Muscle of leg (tissue), 3 donors: ENCODE measurements at regions not wholly inside any gene's neighbourhood (a gene's known extent, or its start where the extent isn't known, plus 50 kb on each side); places are given as distances from the start of the nearest gene placed in this dataset.

ENCODE experiments used
- DNase-seq: peaks from one replicate; pipeline ENCODE4 v3.0.0; 2013
- H3K27ac ChIP-seq: one replicate; pipeline ENCODE4 v1.5.1; 2013; ENCODE audit warnings: mild to moderate bottlenecking, low read length, control low read depth
- H3K27me3 ChIP-seq: one replicate; pipeline ENCODE4 v1.6.1; 2013; ENCODE audit warnings: low read length; ENCODE audit not compliant: control insufficient read depth, insufficient read depth
- H3K36me3 ChIP-seq: one replicate; pipeline ENCODE4 v1.6.1; 2013; ENCODE audit warnings: low read length; ENCODE audit not compliant: control insufficient read depth, insufficient read depth
- H3K4me1 ChIP-seq: one replicate; pipeline ENCODE4 v1.6.1; 2013; ENCODE audit warnings: low read length; ENCODE audit not compliant: control insufficient read depth, insufficient read depth
- H3K4me3 ChIP-seq: one replicate; pipeline ENCODE4 v1.5.1; 2013; ENCODE audit warnings: low read length, control low read depth
- H3K9me3 ChIP-seq: replicated peaks from 2 replicates; pipeline ENCODE4 v1.6.1; 2013; ENCODE audit warnings: low read depth, low read length; ENCODE audit not compliant: control insufficient read depth
- WGBS: methylation state at CpG from one replicate; pipeline ENCODE4 v1.1.5; 2013; ENCODE audit warnings: missing lambda C conversion rate; ENCODE audit not compliant: insufficient coverage; 5-methylcytosine and 5-hydroxymethylcytosine counted together

DNA sequence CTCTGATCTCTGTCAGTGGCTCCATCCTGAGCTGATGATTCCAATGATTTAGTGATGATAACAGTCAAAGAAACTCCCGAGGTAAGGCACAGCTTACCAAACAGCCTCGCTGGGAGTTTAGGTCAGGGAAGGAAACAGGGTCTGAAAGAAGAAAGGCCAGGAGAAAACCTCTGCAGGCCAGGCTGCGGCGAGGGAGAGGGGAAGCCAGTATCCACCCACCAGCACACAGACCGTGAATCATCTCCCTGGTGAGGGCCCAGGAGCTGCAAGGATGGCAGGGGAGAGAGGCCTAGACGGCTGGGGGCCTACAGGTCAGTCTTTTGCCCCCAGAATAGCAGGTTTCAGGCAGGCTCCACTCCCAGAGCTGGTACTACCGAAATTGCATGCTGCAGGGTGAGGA is 590.5 kb downstream of the CCDC171 start:
- H3K4me3 ChIP-seq = no peak overlapping the region
- no peak overlapping the region for H3K27ac ChIP-seq
- no peaks in the 10 kb centered on the region for H3K27me3 ChIP-seq
- peaks cover 22% of the 10 kb centered on the region for H3K4me1 ChIP-seq
- no peaks in the 10 kb centered on the region for H3K9me3 ChIP-seq
- WGBS = 33% methylated on average over 1 of the region's 7 CpGs
- H3K36me3 ChIP-seq = no peaks in the 10 kb centered on the region
- no peak for DNase-seq

DNA sequence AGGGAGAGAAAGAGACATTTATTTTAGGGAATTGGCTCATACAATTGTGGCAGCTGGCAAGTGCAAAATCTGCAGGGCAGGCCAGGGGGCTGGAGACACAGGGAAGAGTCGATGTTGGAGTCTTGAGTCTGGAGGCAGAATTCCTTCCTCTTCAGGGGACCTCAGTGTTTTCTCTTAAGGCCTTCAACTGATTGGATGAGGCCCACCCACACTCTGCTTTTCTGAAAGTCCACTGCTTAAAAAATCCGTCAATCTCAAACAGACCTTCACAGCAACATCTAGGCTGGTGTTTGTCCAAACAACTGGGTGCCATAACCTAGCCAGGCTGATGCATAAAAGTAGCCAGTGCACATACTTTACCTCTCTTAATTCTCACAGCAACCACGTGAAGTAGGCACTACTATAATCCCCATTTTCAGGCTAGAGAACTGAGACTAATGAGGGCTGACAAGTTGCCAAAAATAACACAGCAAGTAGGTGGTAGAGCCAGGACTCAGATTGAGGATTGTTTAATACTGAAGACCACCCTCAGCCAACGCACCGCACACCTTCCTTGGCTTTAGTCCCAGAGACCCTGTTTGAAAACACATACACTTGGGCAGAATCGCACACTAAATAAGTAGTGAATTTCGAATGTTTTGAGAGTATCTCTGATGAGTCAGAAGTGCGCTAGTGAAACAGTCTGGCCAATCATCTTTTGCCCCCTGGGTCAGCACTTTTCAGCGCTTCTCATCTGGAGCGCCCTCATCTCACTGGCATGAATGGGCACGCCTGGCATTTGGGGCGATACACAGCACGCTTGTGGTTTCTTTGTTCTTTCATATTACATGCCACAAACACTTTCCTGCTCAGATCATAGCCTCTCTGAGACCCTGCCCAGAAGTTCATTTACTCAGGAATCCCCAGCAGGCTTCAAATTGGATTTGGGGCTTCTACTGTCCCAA is 591.4 kb downstream of the CCDC171 start:
- Histone ChIP-seq H3K27ac (no peak overlapping the region), H3K4me3 (no peak overlapping the region), H3K4me1 (peaks cover 13% of the 10 kb centered on the region), H3K9me3 (no peaks in the 10 kb centered on the region), H3K36me3 (no peaks in the 10 kb centered on the region), H3K27me3 (no peaks in the 10 kb centered on the region)
- 92% methylated on average over 10 of the region's 13 CpGs for WGBS
- no peak for DNase-seq

DNA sequence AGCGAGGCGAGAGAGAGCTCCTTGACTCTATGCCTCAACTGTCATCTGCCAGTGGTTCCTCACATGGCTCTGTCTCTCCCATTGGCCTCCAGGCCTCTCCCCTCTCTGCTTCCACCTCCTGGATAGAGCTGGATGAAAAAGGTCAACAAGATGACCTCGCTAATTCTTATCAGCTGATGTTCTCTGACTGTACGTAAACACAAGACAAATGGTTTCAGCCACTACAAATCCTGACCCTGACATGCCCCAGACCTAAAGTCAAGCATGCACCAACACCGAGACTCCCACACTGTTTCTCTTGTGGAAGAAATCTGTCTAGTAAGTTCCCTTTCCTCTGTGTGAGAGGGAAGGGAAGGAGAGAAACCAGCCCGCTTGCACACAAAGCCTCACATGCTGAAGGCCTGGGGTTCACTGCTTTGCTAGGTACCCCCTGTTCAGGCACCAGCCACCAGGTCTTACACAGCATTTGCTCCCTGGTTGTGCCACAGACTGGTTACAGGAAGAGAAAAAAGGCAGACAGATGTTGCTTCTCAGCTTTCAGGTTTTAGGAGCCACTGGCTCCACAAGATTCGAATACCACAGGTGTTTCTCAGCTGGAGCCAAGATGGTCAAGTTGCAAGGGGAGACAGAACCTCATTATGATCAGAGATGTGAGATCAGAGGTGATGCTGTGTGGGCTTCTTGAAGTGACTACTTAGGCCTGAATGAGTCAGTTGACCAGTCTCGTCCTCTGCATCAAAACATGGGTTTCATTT is 592.5 kb downstream of the CCDC171 start:
- no peak overlapping the region for H3K27ac ChIP-seq
- no peak for DNase-seq
- peaks cover 2% of the 10 kb centered on the region for H3K4me1 ChIP-seq
- H3K9me3 ChIP-seq = no peaks in the 10 kb centered on the region
- no peaks in the 10 kb centered on the region for H3K27me3 ChIP-seq
- 87% methylated on average over 3 of the region's 8 CpGs for WGBS
- H3K4me3 ChIP-seq = no peak overlapping the region
- H3K36me3 ChIP-seq = no peaks in the 10 kb centered on the region

DNA sequence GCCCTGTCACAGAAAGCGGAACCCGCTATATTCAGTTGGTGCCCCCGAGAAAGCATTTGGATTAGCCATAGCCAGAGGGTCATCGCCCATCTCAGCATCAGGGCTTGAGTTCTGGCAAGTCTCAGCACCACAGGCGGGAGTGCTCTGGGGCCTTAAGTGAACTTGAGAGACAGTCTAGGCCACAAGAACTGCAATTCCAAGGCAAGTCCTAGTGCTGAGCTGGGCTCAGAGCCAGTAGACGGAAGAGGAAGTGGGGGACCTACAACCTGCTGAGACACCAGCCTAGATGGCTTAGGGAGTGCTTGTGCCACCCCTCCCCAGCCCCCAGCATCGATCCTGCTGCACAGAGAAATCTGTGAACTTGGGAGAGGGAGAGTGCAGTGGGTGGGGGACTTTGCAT is 594.9 kb downstream of the CCDC171 start:
- Histone ChIP-seq H3K9me3 (no peaks in the 10 kb centered on the region), H3K27me3 (no peaks in the 10 kb centered on the region), H3K36me3 (no peaks in the 10 kb centered on the region), H3K4me3 (no peak overlapping the region), H3K27ac (no peak overlapping the region), H3K4me1 (peaks cover 12% of the 10 kb centered on the region)
- peak; percentile 43 for DNase-seq
- 74% methylated on average over 5 of the region's 7 CpGs for WGBS

DNA sequence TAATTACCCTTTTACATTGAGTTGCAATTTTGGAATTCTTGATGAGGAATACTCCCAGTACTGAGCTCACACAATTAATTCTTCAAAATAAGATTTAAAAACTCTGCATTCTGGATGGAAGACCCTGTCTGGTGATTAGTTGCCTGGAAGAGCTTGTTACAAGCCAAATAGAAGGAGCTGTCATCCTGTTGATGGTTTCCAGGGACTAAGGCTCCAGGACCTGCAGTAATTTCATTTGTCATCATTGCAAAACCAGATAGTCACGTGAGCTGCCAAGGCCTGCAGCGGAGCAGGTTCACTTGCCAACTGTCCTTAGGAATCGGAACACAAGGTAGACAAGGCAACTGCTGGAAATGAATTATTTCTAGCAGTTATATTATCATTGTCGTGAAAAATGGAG is 597.7 kb downstream of the CCDC171 start:
- H3K4me3 ChIP-seq = no peak overlapping the region
- no peaks in the 10 kb centered on the region for H3K9me3 ChIP-seq
- H3K27ac ChIP-seq = no peak overlapping the region
- DNase-seq = no peak
- H3K4me1 ChIP-seq = peaks cover 25% of the 10 kb centered on the region
- 20% methylated on average over 1 of the region's 4 CpGs for WGBS
- H3K27me3 ChIP-seq = no peaks in the 10 kb centered on the region
- H3K36me3 ChIP-seq = no peaks in the 10 kb centered on the region

DNA sequence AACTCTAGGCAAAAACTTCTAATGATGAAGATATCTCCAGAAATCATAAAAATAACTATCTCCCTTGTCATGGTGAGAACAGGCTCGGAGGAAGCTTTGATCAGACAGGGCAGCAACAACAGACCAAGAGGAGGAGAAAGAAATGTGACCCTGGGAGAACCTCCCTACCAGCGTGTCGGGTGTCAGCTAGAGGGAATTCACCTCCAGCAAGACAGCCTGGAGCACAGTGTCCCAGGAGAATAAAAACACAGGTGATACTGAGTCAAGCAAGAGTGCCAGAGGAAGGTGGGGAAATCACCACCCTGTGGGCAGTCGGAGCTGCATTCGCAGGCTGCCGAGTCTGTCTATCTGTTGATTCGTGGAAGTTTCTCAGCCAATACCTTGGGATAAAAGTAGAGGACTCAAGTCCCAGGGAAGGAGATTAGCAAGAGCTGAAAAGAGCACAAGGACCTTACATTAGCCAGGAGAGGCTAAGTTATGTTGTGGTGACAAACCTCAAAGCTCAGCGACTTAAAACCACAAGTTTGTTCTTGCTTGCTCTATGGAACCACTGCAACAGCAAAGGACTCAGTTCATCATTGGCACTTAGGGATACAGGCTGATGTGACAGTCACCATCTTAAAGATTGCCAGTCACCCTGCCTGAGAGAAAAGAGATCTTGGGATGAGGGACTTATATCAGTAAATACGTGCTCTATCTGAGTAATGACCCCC is 598.3 kb downstream of the CCDC171 start:
- H3K36me3 ChIP-seq = no peaks in the 10 kb centered on the region
- no peak for DNase-seq
- peaks cover 25% of the 10 kb centered on the region for H3K4me1 ChIP-seq
- H3K27ac ChIP-seq = no peak overlapping the region
- no peaks in the 10 kb centered on the region for H3K27me3 ChIP-seq
- 83% methylated on average over 4 of the region's 9 CpGs for WGBS
- H3K4me3 ChIP-seq = no peak overlapping the region
- no peaks in the 10 kb centered on the region for H3K9me3 ChIP-seq

DNA sequence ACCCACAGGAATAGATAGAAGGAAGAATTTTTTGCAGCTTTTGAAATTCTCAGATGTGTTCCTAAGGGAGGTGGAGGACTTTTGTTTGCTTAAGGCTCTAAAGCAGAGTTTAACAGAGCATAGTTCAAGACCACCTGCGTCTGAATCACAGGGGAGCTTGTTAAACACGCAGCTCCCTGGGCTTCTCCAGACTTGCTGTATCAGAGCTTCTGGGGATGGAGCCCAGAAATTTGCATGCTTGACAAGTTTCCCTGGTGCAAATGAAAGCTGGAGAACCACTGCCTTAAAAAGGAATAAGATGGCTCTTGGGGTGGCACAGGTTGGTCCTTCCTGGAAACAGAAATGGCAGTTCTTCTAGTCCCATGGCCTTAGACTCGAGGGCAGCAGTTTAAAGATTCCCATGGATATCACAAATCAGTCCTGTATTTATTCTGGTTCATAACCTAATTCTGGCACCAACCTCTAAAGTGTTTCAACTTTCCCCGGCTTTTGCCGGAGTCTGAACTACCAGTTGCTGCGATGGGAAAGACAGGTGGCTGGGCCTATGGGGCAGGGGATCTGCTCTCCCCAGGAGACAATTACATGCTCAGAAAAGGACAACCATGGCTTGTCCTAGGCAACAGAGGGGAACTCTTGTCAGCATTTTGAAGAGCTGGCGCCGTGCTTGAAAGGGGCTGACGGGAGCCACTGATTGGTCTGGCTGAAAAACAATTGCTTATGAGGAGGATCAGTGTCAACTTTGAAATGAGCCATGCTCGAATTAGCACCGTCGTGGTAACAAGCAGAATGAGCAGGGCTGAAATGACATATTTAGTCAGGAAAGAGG is 599.6 kb downstream of the CCDC171 start:
- H3K36me3 ChIP-seq = no peaks in the 10 kb centered on the region
- H3K4me3 ChIP-seq = no peak overlapping the region
- peak; percentile 58 for DNase-seq
- WGBS = 42% methylated on average over 10 of the region's 12 CpGs
- no peak overlapping the region for H3K27ac ChIP-seq
- H3K9me3 ChIP-seq = no peaks in the 10 kb centered on the region
- H3K27me3 ChIP-seq = no peaks in the 10 kb centered on the region
- H3K4me1 ChIP-seq = peaks cover 25% of the 10 kb centered on the region

DNA sequence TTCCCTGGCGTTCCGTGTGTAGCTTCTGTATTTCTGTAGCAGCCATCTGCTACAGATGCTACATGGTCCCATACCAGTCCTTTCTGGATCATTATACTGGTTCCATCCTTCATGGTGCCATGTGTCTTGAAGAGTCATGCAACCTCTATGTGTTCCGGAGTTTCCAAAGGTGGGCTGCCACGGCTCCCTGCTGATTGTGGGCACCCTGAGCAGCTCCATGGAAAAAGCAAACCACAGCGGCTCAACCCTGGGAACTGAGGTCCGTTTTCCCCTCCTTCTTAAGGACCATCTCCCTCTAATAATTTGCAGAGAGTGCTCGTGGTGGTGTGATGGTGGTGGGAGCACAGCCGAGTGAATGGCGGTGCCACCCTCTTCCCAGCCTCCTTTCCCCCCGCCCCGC is 600.4 kb downstream of the CCDC171 start:
- Histone ChIP-seq H3K27me3 (no peaks in the 10 kb centered on the region), H3K36me3 (no peaks in the 10 kb centered on the region), H3K9me3 (no peaks in the 10 kb centered on the region), H3K4me3 (no peak overlapping the region), H3K27ac (no peak overlapping the region), H3K4me1 (peaks cover 25% of the 10 kb centered on the region)
- 90% methylated on average over 6 of the region's 11 CpGs for WGBS
- no peak for DNase-seq

DNA sequence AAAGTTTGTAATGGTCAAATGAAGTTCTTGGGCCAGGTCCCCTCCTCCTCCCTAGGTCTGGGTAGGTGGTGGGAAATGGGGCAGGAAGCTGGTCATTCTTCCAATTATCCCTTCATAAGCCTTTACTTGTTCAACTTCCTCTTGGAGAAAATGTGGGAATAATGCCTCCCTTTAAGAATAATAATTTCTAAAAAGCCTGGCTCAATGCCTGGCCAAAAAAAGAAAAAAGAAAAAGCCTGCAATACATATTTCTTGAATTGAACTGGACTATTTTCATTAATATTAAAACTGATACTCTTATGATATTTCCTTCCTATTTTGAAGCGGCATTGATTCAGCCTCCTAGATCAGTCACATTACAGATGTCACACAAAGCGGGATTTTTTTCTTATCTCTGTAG is 600.9 kb downstream of the CCDC171 start:
- Histone ChIP-seq H3K9me3 (no peaks in the 10 kb centered on the region), H3K4me1 (peaks cover 25% of the 10 kb centered on the region), H3K27ac (no peak overlapping the region), H3K4me3 (no peak overlapping the region), H3K27me3 (no peaks in the 10 kb centered on the region), H3K36me3 (no peaks in the 10 kb centered on the region)
- WGBS = no CpG with 5 or more reads among the region's 2 CpGs
- DNase-seq = peak; percentile 68
